WTC11 (cell line): ENCODE measurements at regions not wholly inside any gene's neighbourhood (a gene's known extent, or its start where the extent isn't known, plus 50 kb on each side); places are given as distances from the start of the nearest gene placed in this dataset.

Source experiments
- ETV6 ChIP-seq: sonication (generic); formaldehyde crosslinking; IDR thresholded peaks from 2 replicates; pipeline ENCODE4 v1.8.1; 2022; ENCODE audit warnings: mild to moderate bottlenecking, missing genetic modification reagents
- KAT7 ChIP-seq: sonication (generic); formaldehyde crosslinking; IDR thresholded peaks from 2 replicates; pipeline ENCODE4 v1.8.1; 2023; ENCODE audit warnings: missing genetic modification reagents, mild to moderate bottlenecking, borderline replicate concordance

DNA sequence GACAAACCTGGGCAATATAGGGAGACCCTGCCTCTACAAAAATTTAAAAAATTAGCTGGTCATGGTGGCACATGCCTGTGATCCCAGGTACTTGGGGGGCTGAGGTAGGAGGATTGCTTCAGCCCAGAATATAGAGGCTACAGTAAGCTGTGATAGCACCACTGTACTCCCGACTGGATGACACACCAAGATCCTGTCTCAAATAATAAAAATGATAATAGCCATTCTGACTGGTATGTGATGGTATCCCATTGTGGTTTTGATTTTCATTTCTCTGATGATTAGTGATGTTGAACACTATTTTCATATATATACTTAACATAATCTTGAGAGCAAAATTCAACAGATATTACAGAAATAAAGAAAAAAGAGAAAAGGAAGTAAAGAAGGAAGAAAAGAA, 1491.0 kb upstream of the PIK3C3 start:
- no peak for TF ChIP-seq ETV6 (CRISPR knock-in tag)
- TF ChIP-seq KAT7 = no peak
